ENCODE measurements at regions not wholly inside any gene's neighbourhood (a gene's known extent, or its start where the extent isn't known, plus 50 kb on each side); places are given as distances from the start of the nearest gene placed in this dataset.

DNA sequence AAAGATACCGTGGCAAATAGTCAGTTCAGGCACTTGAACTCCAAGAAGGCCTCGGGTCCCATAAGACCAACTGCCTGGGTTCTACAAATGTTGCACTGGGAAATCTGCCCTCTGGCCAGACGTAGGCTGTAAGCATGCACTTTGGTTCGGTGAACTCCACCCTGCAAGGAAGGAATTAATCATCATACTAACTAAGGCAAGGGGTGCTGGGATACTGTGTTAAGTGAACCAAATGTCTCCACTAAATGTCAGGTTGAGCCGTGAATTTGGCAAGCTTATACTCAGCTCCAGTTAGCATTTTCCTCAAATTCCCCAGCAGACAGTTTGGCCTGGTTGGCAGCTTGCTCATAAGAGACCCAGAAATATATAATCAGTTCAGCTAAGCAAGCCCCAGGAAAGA, 385.9 kb downstream of the GPATCH2 start:
- dilution Hi-C loops (cut with HindIII; ENCODE audit: low sequenced_read_pairs, unreplicated experiment) (no loop called here), intact Hi-C loops (cut with micrococcal nuclease) (no loop called here), in situ Hi-C loops (cut with MboI; ENCODE audit: low sequenced_read_pairs) (no loop called here)
- no peak overlapping the region for H2AFZ ChIP-seq (replicated peaks; ENCODE audit: low read length, poor library complexity)
- H4K5ac ChIP-seq (ENCODE audit: low read depth, low read length): no peak overlapping the region
- no peaks in the 10 kb centered on the region for H3K27me3 ChIP-seq (ENCODE audit: control insufficient read depth, insufficient read depth, low read length)
- no peaks in the 10 kb centered on the region for H3K79me1 ChIP-seq (ENCODE audit: low read depth in 1 of 2, low read length in 2 of 2)
- H3K18ac ChIP-seq (ENCODE audit: low read depth, low read length): no peak overlapping the region
- no peak overlapping the region for H3K14ac ChIP-seq (replicated peaks; ENCODE audit: low read depth, low read length)
- no peak overlapping the region for H3K4me3 ChIP-seq (ENCODE audit: insufficient read depth, low read depth, low read length)
- no peak overlapping the region for H3K4ac ChIP-seq (ENCODE audit: low read depth, low read length)
- no peak overlapping the region for H3K56ac ChIP-seq (ENCODE audit: extremely low read depth, insufficient read depth, low read length)
- H3K9me1 ChIP-seq (ENCODE audit: insufficient read depth, low read length): no peaks in the 10 kb centered on the region
- H2BK15ac ChIP-seq (ENCODE audit: low read depth, low read length): no peak overlapping the region
- no peak overlapping the region for H2AK5ac ChIP-seq (ENCODE audit: low read depth, low read length)
- H2BK120ac ChIP-seq (ENCODE audit: low read depth, low read length): no peak overlapping the region
- no peak overlapping the region for H4K8ac ChIP-seq (ENCODE audit: low read depth in 2 of 2, low read length in 2 of 2)
- ATAC-seq (ENCODE audit: low read depth): no peak
- H3K9ac ChIP-seq (ENCODE audit: low read depth, low read length): no peak overlapping the region
- H4K20me1 ChIP-seq (ENCODE audit: insufficient read depth, low read length): no peaks in the 10 kb centered on the region
- no peak overlapping the region for H4K91ac ChIP-seq (ENCODE audit: insufficient read depth, low read depth, low read length)
- no peaks in the 10 kb centered on the region for H3K4me1 ChIP-seq (ENCODE audit: control insufficient read depth, insufficient read depth, low read length)
- no peak overlapping the region for H3K23ac ChIP-seq (ENCODE audit: low read depth, low read length)
- no peaks in the 10 kb centered on the region for H3K9me3 ChIP-seq (ENCODE audit: control insufficient read depth, insufficient read depth, low read length)
- BruUV-seq (replicated peaks): no TSS peak
- H3K27ac ChIP-seq (ENCODE audit: insufficient read depth, low read length): no peak overlapping the region
- no peak overlapping the region for H2BK20ac ChIP-seq (ENCODE audit: low read depth, low read length)
- TF ChIP-seq, protein P1, sequence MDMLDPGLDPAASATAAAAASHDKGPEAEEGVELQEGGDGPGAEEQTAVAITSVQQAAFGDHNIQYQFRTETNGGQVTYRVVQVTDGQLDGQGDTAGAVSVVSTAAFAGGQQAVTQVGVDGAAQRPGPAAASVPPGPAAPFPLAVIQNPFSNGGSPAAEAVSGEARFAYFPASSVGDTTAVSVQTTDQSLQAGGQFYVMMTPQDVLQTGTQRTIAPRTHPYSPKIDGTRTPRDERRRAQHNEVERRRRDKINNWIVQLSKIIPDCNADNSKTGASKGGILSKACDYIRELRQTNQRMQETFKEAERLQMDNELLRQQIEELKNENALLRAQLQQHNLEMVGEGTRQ (IDR thresholded peaks at IDR 0.05; ENCODE audit: low read depth, low read length): no peak
- TF ChIP-seq, protein P2, sequence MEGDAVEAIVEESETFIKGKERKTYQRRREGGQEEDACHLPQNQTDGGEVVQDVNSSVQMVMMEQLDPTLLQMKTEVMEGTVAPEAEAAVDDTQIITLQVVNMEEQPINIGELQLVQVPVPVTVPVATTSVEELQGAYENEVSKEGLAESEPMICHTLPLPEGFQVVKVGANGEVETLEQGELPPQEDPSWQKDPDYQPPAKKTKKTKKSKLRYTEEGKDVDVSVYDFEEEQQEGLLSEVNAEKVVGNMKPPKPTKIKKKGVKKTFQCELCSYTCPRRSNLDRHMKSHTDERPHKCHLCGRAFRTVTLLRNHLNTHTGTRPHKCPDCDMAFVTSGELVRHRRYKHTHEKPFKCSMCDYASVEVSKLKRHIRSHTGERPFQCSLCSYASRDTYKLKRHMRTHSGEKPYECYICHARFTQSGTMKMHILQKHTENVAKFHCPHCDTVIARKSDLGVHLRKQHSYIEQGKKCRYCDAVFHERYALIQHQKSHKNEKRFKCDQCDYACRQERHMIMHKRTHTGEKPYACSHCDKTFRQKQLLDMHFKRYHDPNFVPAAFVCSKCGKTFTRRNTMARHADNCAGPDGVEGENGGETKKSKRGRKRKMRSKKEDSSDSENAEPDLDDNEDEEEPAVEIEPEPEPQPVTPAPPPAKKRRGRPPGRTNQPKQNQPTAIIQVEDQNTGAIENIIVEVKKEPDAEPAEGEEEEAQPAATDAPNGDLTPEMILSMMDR (conservative IDR thresholded peaks at IDR 0.05; ENCODE audit: low read depth, low read length): no peak
- no peak for TF ChIP-seq RAD21 (IDR thresholded peaks at IDR 0.05; ENCODE audit: low read length)
- TF ChIP-seq, protein P3, sequence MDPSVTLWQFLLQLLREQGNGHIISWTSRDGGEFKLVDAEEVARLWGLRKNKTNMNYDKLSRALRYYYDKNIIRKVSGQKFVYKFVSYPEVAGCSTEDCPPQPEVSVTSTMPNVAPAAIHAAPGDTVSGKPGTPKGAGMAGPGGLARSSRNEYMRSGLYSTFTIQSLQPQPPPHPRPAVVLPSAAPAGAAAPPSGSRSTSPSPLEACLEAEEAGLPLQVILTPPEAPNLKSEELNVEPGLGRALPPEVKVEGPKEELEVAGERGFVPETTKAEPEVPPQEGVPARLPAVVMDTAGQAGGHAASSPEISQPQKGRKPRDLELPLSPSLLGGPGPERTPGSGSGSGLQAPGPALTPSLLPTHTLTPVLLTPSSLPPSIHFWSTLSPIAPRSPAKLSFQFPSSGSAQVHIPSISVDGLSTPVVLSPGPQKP (IDR thresholded peaks at IDR 0.05; ENCODE audit: borderline replicate concordance, low read depth, low read length): no peak
- no peak for TF ChIP-seq RFX5 (IDR thresholded peaks at IDR 0.05; ENCODE audit: low read depth, low read length)
- no peak for TF ChIP-seq CHD1 (IDR thresholded peaks at IDR 0.05; ENCODE audit: low read depth, low read length)
- TF ChIP-seq MXI1 (IDR thresholded peaks at IDR 0.05; ENCODE audit: borderline replicate concordance, low read depth, low read length): no peak
- no peak overlapping the region for H2BK5ac ChIP-seq (ENCODE audit: low read depth, low read length, poor library complexity, severe bottlenecking)
- no peak overlapping the region for H3K4me2 ChIP-seq (ENCODE audit: low read depth, low read length)
- no peaks in the 10 kb centered on the region for H3K36me3 ChIP-seq (ENCODE audit: control insufficient read depth, insufficient read depth, low read length)
- CTCF ChIA-PET: no interaction called here
- POLR2A ChIA-PET (ENCODE audit: unreplicated experiment): no interaction called here
- no peak for DNase-seq
- WGBS, 2 experiments (ENCODE audit: extremely low coverage in 2 of 2, insufficient read length in 1 of 2): 82% methylated on average over 2 of the region's 5 CpGs; no CpG with 5 or more reads in 1 of the 2 experiments
- H2AK9ac ChIP-seq (replicated peaks; ENCODE audit: low read depth, low read length, poor library complexity): no peak overlapping the region

All from IMR-90 (cell line).